ENCODE measurements at regions not wholly inside any gene's neighbourhood (a gene's known extent, or its start where the extent isn't known, plus 50 kb on each side); places are given as distances from the start of the nearest gene placed in this dataset.

- TF ChIP-seq, protein P1, sequence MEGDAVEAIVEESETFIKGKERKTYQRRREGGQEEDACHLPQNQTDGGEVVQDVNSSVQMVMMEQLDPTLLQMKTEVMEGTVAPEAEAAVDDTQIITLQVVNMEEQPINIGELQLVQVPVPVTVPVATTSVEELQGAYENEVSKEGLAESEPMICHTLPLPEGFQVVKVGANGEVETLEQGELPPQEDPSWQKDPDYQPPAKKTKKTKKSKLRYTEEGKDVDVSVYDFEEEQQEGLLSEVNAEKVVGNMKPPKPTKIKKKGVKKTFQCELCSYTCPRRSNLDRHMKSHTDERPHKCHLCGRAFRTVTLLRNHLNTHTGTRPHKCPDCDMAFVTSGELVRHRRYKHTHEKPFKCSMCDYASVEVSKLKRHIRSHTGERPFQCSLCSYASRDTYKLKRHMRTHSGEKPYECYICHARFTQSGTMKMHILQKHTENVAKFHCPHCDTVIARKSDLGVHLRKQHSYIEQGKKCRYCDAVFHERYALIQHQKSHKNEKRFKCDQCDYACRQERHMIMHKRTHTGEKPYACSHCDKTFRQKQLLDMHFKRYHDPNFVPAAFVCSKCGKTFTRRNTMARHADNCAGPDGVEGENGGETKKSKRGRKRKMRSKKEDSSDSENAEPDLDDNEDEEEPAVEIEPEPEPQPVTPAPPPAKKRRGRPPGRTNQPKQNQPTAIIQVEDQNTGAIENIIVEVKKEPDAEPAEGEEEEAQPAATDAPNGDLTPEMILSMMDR (IDR thresholded peaks at IDR 0.05), result no peak
- no peak for TF ChIP-seq POLR2A (IDR thresholded peaks at IDR 0.05)
Measured at GRCh38 chr7:68206946-68207485, 1210.4 kb downstream of the TYW1 start.
